ENCODE measurements at regions not wholly inside any gene's neighbourhood (a gene's known extent, or its start where the extent isn't known, plus 50 kb on each side); places are given as distances from the start of the nearest gene placed in this dataset.

DNA sequence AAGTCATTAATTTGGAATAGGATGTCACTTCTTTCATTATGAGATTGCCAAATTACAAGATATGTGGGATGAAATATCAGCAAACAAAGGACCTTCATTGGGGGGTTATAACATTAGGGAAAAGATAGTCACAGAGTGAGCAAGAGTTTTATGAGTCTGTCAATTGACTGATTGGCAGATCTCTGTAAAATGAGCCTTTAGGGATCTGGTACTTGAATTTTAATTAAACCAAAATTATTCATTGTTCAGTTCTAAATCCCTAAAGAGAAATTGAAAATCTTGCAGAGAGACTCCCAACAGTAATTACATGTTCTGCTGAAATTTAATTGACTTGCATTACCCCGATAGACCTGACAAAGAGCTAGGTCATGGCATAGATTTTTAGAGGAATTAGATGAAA lies 768.1 kb upstream of the SPRY2 start:
- TF ChIP-seq, protein P1, sequence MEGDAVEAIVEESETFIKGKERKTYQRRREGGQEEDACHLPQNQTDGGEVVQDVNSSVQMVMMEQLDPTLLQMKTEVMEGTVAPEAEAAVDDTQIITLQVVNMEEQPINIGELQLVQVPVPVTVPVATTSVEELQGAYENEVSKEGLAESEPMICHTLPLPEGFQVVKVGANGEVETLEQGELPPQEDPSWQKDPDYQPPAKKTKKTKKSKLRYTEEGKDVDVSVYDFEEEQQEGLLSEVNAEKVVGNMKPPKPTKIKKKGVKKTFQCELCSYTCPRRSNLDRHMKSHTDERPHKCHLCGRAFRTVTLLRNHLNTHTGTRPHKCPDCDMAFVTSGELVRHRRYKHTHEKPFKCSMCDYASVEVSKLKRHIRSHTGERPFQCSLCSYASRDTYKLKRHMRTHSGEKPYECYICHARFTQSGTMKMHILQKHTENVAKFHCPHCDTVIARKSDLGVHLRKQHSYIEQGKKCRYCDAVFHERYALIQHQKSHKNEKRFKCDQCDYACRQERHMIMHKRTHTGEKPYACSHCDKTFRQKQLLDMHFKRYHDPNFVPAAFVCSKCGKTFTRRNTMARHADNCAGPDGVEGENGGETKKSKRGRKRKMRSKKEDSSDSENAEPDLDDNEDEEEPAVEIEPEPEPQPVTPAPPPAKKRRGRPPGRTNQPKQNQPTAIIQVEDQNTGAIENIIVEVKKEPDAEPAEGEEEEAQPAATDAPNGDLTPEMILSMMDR (IDR thresholded peaks at IDR 0.05; ENCODE audit: low read depth, low read length) = no peak
- TF ChIP-seq POLR2A (IDR thresholded peaks at IDR 0.05; ENCODE audit: extremely low read depth, insufficient read length) = no peak
